SK-MEL-5 (cell line): ENCODE measurements at regions not wholly inside any gene's neighbourhood (a gene's known extent, or its start where the extent isn't known, plus 50 kb on each side); places are given as distances from the start of the nearest gene placed in this dataset.

ENCODE experiments used
- DNase-seq: peaks from one replicate; pipeline ENCODE4 v3.0.0-alpha.2; 2016; ENCODE audit warnings: low read depth, low spot score
- in situ Hi-C: cut with HindIII; loops from 2 replicates; pipeline ENCODE4 v1.10.0; 2016; ENCODE audit warnings: low sequenced_read_pairs, high pct_unique_total_duplicates, low pct_unique_long_range_greater_than_20kb

- in situ Hi-C loops = no loop called here
- DNase-seq = no peak
Observed at GRCh38 chr4:1537410-1538095, 131.3 kb upstream of the NKX1-1 start.

- DNase-seq = no peak
- in situ Hi-C loops = no loop called here
Observed at GRCh38 chr4:1536579-1537409, 130.6 kb upstream of the NKX1-1 start.

GRCh38 chr4:1535926-1536578 is 129.8 kb upstream of the NKX1-1 start:
- no peak for DNase-seq
- in situ Hi-C loops = no loop called here

GRCh38 chr4:1534876-1535526 is 128.8 kb upstream of the NKX1-1 start:
- DNase-seq = no peak
- in situ Hi-C loops = no loop called here

- no peak for DNase-seq
- in situ Hi-C loops = no loop called here
Observed at GRCh38 chr4:1534095-1534872, 128.0 kb upstream of the NKX1-1 start.

- no peak for DNase-seq
- in situ Hi-C loops = no loop called here
Observed at GRCh38 chr4:1533501-1534064, 127.3 kb upstream of the NKX1-1 start.

- in situ Hi-C loops = no loop called here
- no peak for DNase-seq
Observed at GRCh38 chr4:1532549-1533395, 126.5 kb upstream of the NKX1-1 start.

GRCh38 chr4:1531683-1532548 is 125.7 kb upstream of the NKX1-1 start:
- no peak for DNase-seq
- in situ Hi-C loops = no loop called here

- in situ Hi-C loops = no loop called here
- DNase-seq = no peak
Observed at GRCh38 chr4:1530356-1530755, 124.1 kb upstream of the NKX1-1 start.

GRCh38 chr4:1524761-1525160 is 118.5 kb upstream of the NKX1-1 start:
- in situ Hi-C loops = no loop called here
- DNase-seq = no peak

GRCh38 chr4:1523907-1524636 is 117.8 kb upstream of the NKX1-1 start:
- in situ Hi-C loops = no loop called here

GRCh38 chr4:1523506-1523905 is 117.3 kb upstream of the NKX1-1 start:
- in situ Hi-C loops = no loop called here
- no peak for DNase-seq

More at GRCh38 chr4:1523907-1524636, 117.8 kb upstream of the NKX1-1 start:
- DNase-seq = no peak

GRCh38 chr4:1523033-1523432 is 116.8 kb upstream of the NKX1-1 start:
- no peak for DNase-seq
- in situ Hi-C loops = no loop called here

- in situ Hi-C loops = no loop called here
- DNase-seq = no peak
Observed at GRCh38 chr4:1522606-1523005, 116.4 kb upstream of the NKX1-1 start.

- no peak for DNase-seq
- in situ Hi-C loops = no loop called here
Observed at GRCh38 chr4:1521821-1522361, 115.6 kb upstream of the NKX1-1 start.
